ENCODE measurements at regions not wholly inside any gene's neighbourhood (a gene's known extent, or its start where the extent isn't known, plus 50 kb on each side); places are given as distances from the start of the nearest gene placed in this dataset.

GRCh38 chr2:236317938-236318396 lies 53.8 kb upstream of the ASB18 start:
- DNase-seq = no peak

DNA sequence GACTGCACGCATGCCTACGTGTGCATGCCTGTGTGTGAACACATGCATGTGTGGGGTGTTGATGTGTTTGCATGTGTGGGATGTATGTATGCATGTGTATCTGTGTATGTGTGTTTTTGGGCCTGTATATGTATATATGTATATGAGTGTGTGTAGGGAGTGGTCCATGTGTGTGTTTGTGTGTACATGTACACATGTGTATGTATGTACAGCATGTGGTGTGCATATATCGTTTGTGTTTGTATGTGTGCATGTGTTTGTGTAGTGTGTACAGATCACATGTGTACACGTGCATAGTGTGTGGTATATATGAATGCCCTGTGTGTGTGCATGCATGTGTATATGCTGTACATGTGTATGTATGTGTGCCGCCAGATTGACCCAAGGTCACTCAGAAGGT lies 54.2 kb upstream of the ASB18 start:
- no peak for DNase-seq

GRCh38 chr2:236319036-236319435 lies 54.8 kb upstream of the ASB18 start:
- DNase-seq = no peak

GRCh38 chr2:236321415-236321814 lies 57.2 kb upstream of the ASB18 start:
- DNase-seq = peak; percentile 56

DNA sequence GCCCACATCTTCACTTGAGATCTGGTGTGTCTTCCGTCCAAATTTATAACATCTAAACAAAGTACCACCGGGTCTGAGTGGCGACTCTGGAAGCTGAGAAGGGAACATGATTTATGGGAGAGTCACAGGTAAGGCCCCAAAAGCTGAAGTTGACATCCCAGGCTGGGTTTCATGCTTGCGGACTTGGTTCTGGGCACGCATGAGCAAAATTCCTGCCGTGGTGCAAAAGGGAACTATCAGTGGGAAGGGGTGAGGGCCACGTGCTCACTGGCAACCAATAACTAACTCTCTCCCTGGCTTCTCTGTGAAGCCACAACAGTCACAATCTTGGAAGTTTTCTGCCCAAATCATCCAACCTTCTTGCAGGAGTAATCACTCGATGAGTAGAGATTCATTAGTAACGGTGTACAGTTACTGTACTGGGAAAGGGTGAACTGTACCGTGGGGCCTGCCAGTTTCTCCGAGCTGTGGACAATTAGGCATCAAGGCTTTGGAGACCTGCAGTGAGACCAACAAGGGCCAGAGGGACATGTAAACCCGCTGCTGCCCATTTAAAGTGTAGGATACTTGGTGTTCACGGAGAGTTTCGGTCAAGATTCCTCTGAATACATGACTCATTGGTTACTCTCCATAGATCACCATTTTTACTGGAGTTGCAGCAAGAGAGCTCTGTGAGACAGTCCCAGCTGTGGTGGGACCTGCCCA lies 69.4 kb upstream of the ASB18 start:
- DNase-seq = no peak

DNA sequence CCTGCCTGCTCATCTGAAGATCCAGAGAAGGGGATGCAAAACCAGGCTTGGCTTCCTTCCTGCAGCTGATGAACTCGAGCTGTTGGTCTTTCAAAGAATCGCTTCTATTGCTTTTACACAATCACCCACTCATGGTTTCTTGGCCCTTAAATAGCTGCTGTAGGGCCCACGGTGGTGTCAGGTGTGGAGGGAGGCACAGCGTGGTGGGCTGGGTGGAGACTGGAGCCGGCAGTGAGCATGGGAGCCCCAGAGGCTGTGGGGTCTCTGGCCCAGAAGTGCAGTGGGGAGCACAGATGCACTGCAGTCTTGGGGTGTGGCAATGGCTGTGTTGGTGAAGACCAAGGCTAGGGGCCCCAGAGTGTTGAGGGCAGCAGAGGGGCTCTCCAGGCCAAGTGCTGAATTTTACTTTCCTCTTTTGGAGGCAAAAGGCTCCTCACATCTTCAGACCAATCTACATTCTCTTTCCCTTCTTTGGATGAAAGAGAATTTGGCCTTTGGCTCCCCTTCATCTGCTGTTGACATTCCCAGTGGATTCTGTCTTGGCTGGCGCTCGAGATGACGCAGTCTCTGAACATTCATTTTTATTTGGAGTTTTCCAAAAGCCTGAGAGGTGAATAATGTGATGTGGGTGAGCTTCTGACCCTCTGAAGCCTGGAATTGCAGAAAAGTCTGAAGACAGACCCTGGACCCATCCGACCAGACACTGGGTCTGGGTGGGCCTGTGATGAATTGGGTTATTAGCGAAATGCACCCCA lies 70.1 kb upstream of the ASB18 start:
- DNase-seq = no peak

- DNase-seq = no peak
Observed at GRCh38 chr2:236335696-236336574, 71.7 kb upstream of the ASB18 start.

- DNase-seq = no peak
Observed at GRCh38 chr2:236336575-236337464, 72.6 kb upstream of the ASB18 start.

GRCh38 chr2:236337465-236338325 lies 73.5 kb upstream of the ASB18 start:
- no peak for DNase-seq

GRCh38 chr2:236338495-236339184 lies 74.4 kb upstream of the ASB18 start:
- DNase-seq = no peak

DNA sequence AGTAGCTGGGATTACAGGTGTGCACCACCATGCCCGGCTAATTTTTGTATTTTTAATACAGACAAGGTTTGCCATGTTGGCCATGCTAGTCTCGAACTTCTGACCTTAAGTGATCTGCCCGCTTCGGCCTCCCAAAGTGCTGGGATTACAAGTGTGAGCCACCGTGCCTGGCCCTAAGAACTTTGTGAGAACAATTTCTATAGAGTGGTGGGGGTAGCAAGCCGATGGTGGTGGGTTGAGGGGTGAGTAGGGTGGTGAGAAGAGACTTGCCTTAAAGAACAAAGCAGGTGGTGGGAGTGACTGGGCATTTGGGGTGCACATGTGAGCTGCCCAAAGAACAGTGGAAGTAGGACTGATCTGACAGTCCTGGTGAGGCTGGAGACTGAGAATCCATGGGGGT lies 76.0 kb upstream of the ASB18 start:
- DNase-seq = no peak

GRCh38 chr2:236341067-236341466 lies 76.9 kb upstream of the ASB18 start:
- no peak for DNase-seq

DNA sequence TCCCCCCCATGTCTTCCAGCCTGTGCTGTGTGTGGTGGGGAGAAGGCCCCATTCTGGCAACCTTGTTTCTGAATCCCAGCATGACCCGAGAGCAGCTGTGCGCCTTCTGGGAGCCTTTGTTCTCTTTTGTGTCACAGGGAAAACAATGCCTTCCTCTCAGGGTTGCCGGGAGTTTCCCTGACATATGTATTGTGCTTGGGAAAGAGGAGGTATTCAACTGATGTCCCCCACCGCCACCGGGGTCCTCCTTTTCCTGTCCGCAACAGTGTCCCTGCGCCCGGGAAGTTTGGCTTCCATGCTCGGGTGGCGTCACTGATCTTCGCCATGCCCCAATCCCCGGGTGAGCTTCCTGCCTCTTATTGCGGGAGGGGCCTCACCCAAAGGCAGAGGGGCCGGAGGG lies 77.5 kb upstream of the ASB18 start:
- DNase-seq = peak; percentile 48

DNA sequence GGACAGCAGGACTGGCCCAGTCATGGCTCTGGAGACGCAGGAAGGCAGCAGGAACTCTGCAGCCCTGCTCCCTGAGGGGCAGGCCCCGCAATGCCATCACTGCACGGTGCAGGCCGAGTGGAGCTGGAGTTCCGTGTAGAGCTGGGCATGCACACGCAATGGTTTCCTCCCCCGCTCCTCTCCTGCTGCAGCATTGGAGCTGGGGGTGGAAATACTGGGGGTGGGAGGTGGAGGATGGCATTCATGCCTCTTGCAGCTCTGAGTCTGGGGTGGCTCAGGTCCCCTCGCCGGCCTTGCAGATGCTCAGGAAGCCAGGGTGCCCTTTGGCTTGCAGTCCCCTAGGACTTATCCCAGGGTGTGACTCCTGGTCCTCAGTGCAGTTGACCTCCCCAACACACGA lies 78.3 kb upstream of the ASB18 start:
- no peak for DNase-seq

DNA sequence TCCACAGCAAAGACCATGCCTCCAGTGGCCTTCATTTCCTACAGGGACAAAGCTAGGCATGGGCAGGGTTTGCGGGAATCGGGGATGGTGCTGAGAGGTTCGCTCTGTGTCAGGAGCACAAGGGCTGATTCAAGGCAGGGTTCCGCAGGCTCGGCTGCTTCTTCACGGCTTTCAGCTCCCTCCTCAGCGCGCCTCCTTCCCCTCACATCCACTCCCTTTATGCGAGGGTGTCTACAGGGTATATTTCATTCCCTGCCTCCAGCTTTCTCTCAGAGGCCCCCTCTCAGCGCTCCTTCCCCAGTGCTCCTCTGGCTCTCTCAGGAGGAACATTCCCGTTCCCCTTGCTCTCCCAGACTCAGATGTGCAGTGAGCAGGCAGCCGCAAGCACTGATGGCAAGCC lies 78.7 kb upstream of the ASB18 start:
- DNase-seq = no peak

DNA sequence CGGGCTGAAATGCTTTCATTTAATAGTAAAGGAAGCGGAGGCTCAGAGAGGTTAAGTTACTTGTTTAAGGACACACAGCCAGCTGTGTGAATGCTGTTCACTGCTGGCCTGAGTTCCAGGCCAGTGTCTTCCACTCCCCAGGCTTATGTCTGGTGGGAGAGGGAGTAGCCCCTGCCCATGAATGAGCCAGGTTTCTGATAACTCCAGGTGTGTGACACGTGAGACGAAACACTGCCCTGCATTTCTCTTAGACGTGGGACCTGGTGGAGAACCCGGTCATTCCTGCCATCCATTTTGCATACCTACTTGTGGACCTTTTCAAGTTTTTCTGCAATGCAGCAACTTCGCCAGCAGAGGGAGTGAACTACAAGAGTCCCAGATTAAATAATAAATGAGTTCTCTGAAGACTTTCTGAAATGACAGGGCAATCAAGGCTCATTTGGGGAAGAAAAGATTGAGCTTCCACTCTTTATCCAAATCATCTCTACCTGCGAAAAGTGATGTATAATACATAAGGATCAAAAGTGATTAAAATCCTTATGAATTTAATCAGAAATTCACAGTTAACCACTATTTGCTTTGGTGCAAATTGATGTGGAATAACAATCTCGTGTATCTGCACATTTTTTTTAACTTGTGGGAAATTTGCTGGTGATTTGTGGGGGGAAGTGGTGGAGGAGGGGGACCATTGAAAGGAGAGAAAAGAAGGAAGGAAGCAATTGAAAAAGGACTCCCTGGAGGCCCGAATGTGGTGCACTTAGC lies 79.4 kb upstream of the ASB18 start:
- peak; percentile 66 for DNase-seq

- DNase-seq = no peak
Observed at GRCh38 chr2:236344446-236344845, 80.2 kb upstream of the ASB18 start.

DNA sequence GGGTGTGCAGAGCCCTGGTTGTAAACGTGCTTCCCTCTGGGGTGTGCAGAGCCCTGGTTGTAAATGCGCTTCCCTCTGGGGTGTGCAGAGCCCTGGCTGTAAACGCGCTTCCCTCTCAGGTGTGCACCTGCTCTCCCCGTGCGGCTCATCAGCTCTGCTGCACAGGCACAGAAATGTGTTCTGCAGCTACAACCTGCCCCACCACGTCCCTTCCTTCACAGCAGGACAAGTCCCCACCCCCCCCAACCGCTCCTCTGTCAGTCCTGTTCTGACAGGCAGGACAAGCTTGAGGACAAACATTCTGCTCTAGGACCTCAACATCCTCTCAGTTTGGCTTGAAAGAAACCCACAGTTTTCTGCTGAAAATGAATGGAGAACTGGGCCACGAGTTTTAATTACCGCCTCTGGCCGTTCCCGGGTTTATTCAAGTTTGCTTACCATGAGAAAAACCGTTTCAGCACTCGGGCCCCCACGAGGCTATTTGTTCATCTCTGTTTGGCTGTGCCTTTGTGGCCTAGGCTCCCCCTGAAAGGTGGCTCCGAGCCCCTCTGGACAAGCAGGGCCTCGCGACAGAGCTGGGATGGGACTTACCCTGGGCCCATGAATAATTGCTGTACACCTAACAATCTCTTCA lies 81.0 kb upstream of the ASB18 start:
- DNase-seq = no peak

GRCh38 chr2:236346366-236346765 lies 82.2 kb upstream of the ASB18 start:
- no peak for DNase-seq

Measured in midbrain (tissue), 1 donor.